Cardiac fibroblast (primary cell): ENCODE measurements at regions not wholly inside any gene's neighbourhood (a gene's known extent, or its start where the extent isn't known, plus 50 kb on each side); places are given as distances from the start of the nearest gene placed in this dataset.

Experiments
- DNase-seq, 2 donors: peaks; one replicate each; pipeline versions ENCODE4 v3.0.0 to v3.0.0-alpha.2; 2010; ENCODE audit warnings: low read depth in 2 of 2
- H3K4me3 ChIP-seq, 2 donors: replicated peaks in 1 of 2; 1 replicate in 1 of 2; 2 replicates in 1 of 2; pipeline ENCODE4 v1.5.1; 2011; ENCODE audit warnings: low read depth in 2 of 2, low read length in 2 of 2, mild to moderate bottlenecking in 2 of 2, moderate library complexity in 1 of 2
- CTCF ChIP-seq: IDR thresholded peaks from one replicate; pipeline ENCODE4 v1.5.1; 2011; ENCODE audit warnings: low read depth, mild to moderate bottlenecking, low read length, inconsistent platforms

- DNase-seq, result no peak
- no peak overlapping the region for H3K4me3 ChIP-seq
- no peak for TF ChIP-seq CTCF
Measured at GRCh38 chr9:130755377-130756007, 61.9 kb downstream of the EXOSC2 start.

- no peak for TF ChIP-seq CTCF
- peak in 1 of 2 donors; percentile 33 for DNase-seq
- no peak overlapping the region for H3K4me3 ChIP-seq
Measured at GRCh38 chr9:130756037-130756436, 62.5 kb downstream of the EXOSC2 start.

- TF ChIP-seq CTCF, result no peak
Measured at GRCh38 chr9:130756455-130757152, 63.0 kb downstream of the EXOSC2 start.

GRCh38 chr9:130759738-130760137 is 66.2 kb downstream of the EXOSC2 start:
- TF ChIP-seq CTCF, result no peak
- H3K4me3 ChIP-seq, result no peak overlapping the region
- no peak for DNase-seq

More at GRCh38 chr9:130756455-130757152, 63.0 kb downstream of the EXOSC2 start:
- H3K4me3 ChIP-seq, result no peak overlapping the region
- no peak for DNase-seq

GRCh38 chr9:130763331-130764171 is 70.0 kb downstream of the EXOSC2 start:
- TF ChIP-seq CTCF, result no peak
- H3K4me3 ChIP-seq, result no peak overlapping the region
- no peak for DNase-seq

- no peak for TF ChIP-seq CTCF
- DNase-seq, result peak in 1 of 2 donors; percentile 83
- no peak overlapping the region for H3K4me3 ChIP-seq
Measured at GRCh38 chr9:130765137-130766020, 69.7 kb upstream of the ABL1 start.
